IMR-90 (cell line): ENCODE measurements at regions not wholly inside any gene's neighbourhood (a gene's known extent, or its start where the extent isn't known, plus 50 kb on each side); places are given as distances from the start of the nearest gene placed in this dataset.

Experiments used
- ATAC-seq: fragments of 200-7000 bp; cut with Tn5 transposase; 2 replicates; pipeline ENCODE4 v1.9.1; 2020; ENCODE audit warnings: low read depth, mild to moderate bottlenecking, moderate library complexity
- BruUV-seq: library from RNA; stranded (reverse); fragments of 400-500 nt; replicated peaks from 2 replicates; lab custom pipeline; 2021; lab: Mats Ljungman, UMichigan
- CTCF ChIA-PET: fragments of 300-600 bp; formaldehyde crosslinking; extraction: SDS; loops from one replicate; lab custom pipeline; 2021; ENCODE audit warnings: antibody characterized with exemption; lab: Yijun Ruan, JAX
- POLR2A ChIA-PET: fragments of 300-600 bp; sonication (Branson Sonifier 250); formaldehyde crosslinking; loops from one replicate; lab custom pipeline; 2022; ENCODE audit warnings: antibody characterized with exemption; ENCODE audit not compliant: unreplicated experiment; lab: Charles Lee
- DNase-seq: peaks from one replicate; pipeline ENCODE4 v3.0.0; 2013
- H2AFZ ChIP-seq: replicated peaks from 2 replicates; pipeline ENCODE3; 2013; ENCODE audit warnings: low read length, mild to moderate bottlenecking; ENCODE audit not compliant: poor library complexity
- H2AK5ac ChIP-seq: 2 replicates; pipeline ENCODE4 v1.6.1; 2013; ENCODE audit warnings: low read depth, low read length, inconsistent platforms
- H2AK9ac ChIP-seq: replicated peaks from 2 replicates; pipeline ENCODE3; 2013; ENCODE audit warnings: mild to moderate bottlenecking, low read depth, low read length, moderate library complexity; ENCODE audit not compliant: poor library complexity
- H2BK120ac ChIP-seq: 2 replicates; pipeline ENCODE4 v1.6.1; 2013; ENCODE audit warnings: low read depth, low read length, inconsistent platforms
- H2BK15ac ChIP-seq: 3 replicates; pipeline ENCODE4 v1.6.1; 2013; ENCODE audit warnings: low read depth, low read length, inconsistent platforms
- H2BK20ac ChIP-seq: 2 replicates; pipeline ENCODE4 v1.6.1; 2013; ENCODE audit warnings: low read depth, mild to moderate bottlenecking, inconsistent platforms, low read length, moderate library complexity
- H2BK5ac ChIP-seq: 2 replicates; pipeline ENCODE4 v1.6.1; 2013; ENCODE audit warnings: mild to moderate bottlenecking, low read depth, low read length, inconsistent platforms; ENCODE audit not compliant: poor library complexity, severe bottlenecking
- H3K14ac ChIP-seq: replicated peaks from 2 replicates; pipeline ENCODE4 v1.6.1; 2013; ENCODE audit warnings: low read depth, low read length, inconsistent platforms
- H3K18ac ChIP-seq: 2 replicates; pipeline ENCODE4 v1.6.1; 2013; ENCODE audit warnings: low read depth, low read length, control low read depth
- H3K23ac ChIP-seq: 2 replicates; pipeline ENCODE4 v1.6.1; 2013; ENCODE audit warnings: low read depth, low read length, inconsistent platforms
- H3K27ac ChIP-seq: 2 replicates; pipeline ENCODE4 v1.5.1; 2013; ENCODE audit warnings: mild to moderate bottlenecking, control low read depth, low read length; ENCODE audit not compliant: insufficient read depth
- H3K27me3 ChIP-seq: 2 replicates; pipeline ENCODE4 v1.6.1; 2013; ENCODE audit warnings: low read length; ENCODE audit not compliant: control insufficient read depth, insufficient read depth
- H3K36me3 ChIP-seq: 2 replicates; pipeline ENCODE4 v1.6.1; 2013; ENCODE audit warnings: low read length, mixed read lengths; ENCODE audit not compliant: control insufficient read depth, insufficient read depth
- H3K4ac ChIP-seq: 2 replicates; pipeline ENCODE4 v1.6.1; 2013; ENCODE audit warnings: low read depth, low read length, inconsistent platforms
- H3K4me1 ChIP-seq: 2 replicates; pipeline ENCODE4 v1.6.1; 2013; ENCODE audit warnings: low read length, mixed read lengths; ENCODE audit not compliant: control insufficient read depth, insufficient read depth
- H3K4me2 ChIP-seq: 2 replicates; pipeline ENCODE4 v1.6.1; 2013; ENCODE audit warnings: low read depth, mild to moderate bottlenecking, control low read depth, low read length, moderate library complexity
- H3K4me3 ChIP-seq: 2 replicates; pipeline ENCODE4 v1.5.1; 2013; ENCODE audit warnings: low read depth, mild to moderate bottlenecking, control low read depth, low read length, moderate library complexity; ENCODE audit not compliant: insufficient read depth
- H3K56ac ChIP-seq: 2 replicates; pipeline ENCODE4 v1.6.1; 2013; ENCODE audit warnings: low read length, inconsistent platforms; ENCODE audit not compliant: insufficient read depth; ENCODE audit errors: extremely low read depth
- H3K79me1 ChIP-seq, 2 experiments: 2 replicates each; pipeline ENCODE4 v1.6.1; 2013; ENCODE audit warnings: low read length in 2 of 2, inconsistent platforms in 1 of 2, low read depth in 1 of 2
- H3K9ac ChIP-seq: 2 replicates; pipeline ENCODE4 v1.6.1; 2013; ENCODE audit warnings: low read depth, low read length, control low read depth
- H3K9me1 ChIP-seq: 2 replicates; pipeline ENCODE4 v1.6.1; 2013; ENCODE audit warnings: low read length, inconsistent platforms; ENCODE audit not compliant: insufficient read depth
- H3K9me3 ChIP-seq: 2 replicates; pipeline ENCODE4 v1.6.1; 2013; ENCODE audit warnings: low read length; ENCODE audit not compliant: control insufficient read depth, insufficient read depth
- H4K20me1 ChIP-seq: 2 replicates; pipeline ENCODE4 v1.6.1; 2013; ENCODE audit warnings: low read length, inconsistent platforms; ENCODE audit not compliant: insufficient read depth
- H4K5ac ChIP-seq: 2 replicates; pipeline ENCODE4 v1.6.1; 2013; ENCODE audit warnings: mild to moderate bottlenecking, low read depth, low read length, control low read depth
- H4K8ac ChIP-seq, 2 experiments: 2 replicates each; pipeline ENCODE4 v1.6.1; 2013; ENCODE audit warnings: low read depth in 2 of 2, low read length in 2 of 2, control low read depth in 1 of 2, inconsistent platforms in 1 of 2
- H4K91ac ChIP-seq: 2 replicates; pipeline ENCODE4 v1.6.1; 2013; ENCODE audit warnings: low read depth, low read length, inconsistent platforms; ENCODE audit not compliant: insufficient read depth
- BHLHE40 ChIP-seq: fragments of 150-350 bp; IDR thresholded peaks from 2 replicates; pipeline ENCODE4 v1.6.1; 2016; ENCODE audit warnings: mild to moderate bottlenecking, low read depth, low read length
- CHD1 ChIP-seq: IDR thresholded peaks from 2 replicates; pipeline ENCODE4 v1.6.1; 2012; ENCODE audit warnings: low read depth, low read length, improper control_type of control experiment
- CTCF ChIP-seq: conservative IDR thresholded peaks from 2 replicates; pipeline ENCODE4 v1.5.1; 2012; ENCODE audit warnings: mild to moderate bottlenecking, low read depth, low read length, improper control_type of control experiment
- ELK1 ChIP-seq: fragments of 150-350 bp; IDR thresholded peaks from 2 replicates; pipeline ENCODE4 v1.6.1; 2016; ENCODE audit warnings: low read depth, mild to moderate bottlenecking, low read length, moderate library complexity, borderline replicate concordance
- FOS ChIP-seq: fragments of 150-350 bp; IDR thresholded peaks from 2 replicates; pipeline ENCODE4 v1.6.1; 2016; ENCODE audit warnings: low read depth, low read length
- MXI1 ChIP-seq: IDR thresholded peaks from 2 replicates; pipeline ENCODE4 v1.6.1; 2012; ENCODE audit warnings: low read depth, mild to moderate bottlenecking, low read length, moderate library complexity, borderline replicate concordance
- NFE2L2 ChIP-seq: fragments of 150-350 bp; IDR thresholded peaks from 2 replicates; pipeline ENCODE4 v1.6.1; 2016; ENCODE audit warnings: low read depth, mild to moderate bottlenecking, low read length
- POLR2A ChIP-seq: IDR thresholded peaks from 2 replicates; pipeline ENCODE4 v1.6.1; 2012; ENCODE audit warnings: mild to moderate bottlenecking, low read depth, low read length
- RAD21 ChIP-seq: IDR thresholded peaks from 2 replicates; pipeline ENCODE4 v1.6.1; 2012; ENCODE audit warnings: low read length, improper control_type of control experiment
- RCOR1 ChIP-seq: IDR thresholded peaks from 2 replicates; pipeline ENCODE4 v1.6.1; 2012; ENCODE audit warnings: mild to moderate bottlenecking, low read length, improper control_type of control experiment; ENCODE audit not compliant: insufficient replicate concordance
- RFX5 ChIP-seq: IDR thresholded peaks from 2 replicates; pipeline ENCODE4 v1.8.0; 2012; ENCODE audit warnings: low read depth, mild to moderate bottlenecking, low read length, moderate library complexity
- WGBS, 2 experiments: methylation state at CpG; one replicate each; pipeline versions ENCODE4 v1.1.5 to v1.1.7; 2013; ENCODE audit warnings: missing lambda C conversion rate in 2 of 2; ENCODE audit not compliant: insufficient read length in 1 of 2; ENCODE audit errors: extremely low coverage in 2 of 2; 5-methylcytosine and 5-hydroxymethylcytosine counted together
- dilution Hi-C: fragments of 300-500 bp; cut with HindIII; formaldehyde crosslinking; loops from one replicate; pipeline ENCODE4 v1.14.3; 2018; ENCODE audit warnings: low sequenced_read_pairs; ENCODE audit not compliant: unreplicated experiment
- in situ Hi-C: fragments of 300-500 bp; cut with MboI; formaldehyde crosslinking; loops from 3 replicates; pipeline ENCODE4 v1.14.3; 2019; ENCODE audit warnings: low sequenced_read_pairs, inconsistent platforms, mixed read lengths
- intact Hi-C: fragments of 100-400 bp; cut with micrococcal nuclease; formaldehyde crosslinking; loops from 2 replicates; pipeline ENCODE4 v1.10.0; 2022

- Histone ChIP-seq H3K23ac (no peak overlapping the region), H2BK5ac (no peak overlapping the region), H3K36me3 (no peaks in the 10 kb centered on the region), H3K79me1 (no peaks in the 10 kb centered on the region), H4K20me1 (no peaks in the 10 kb centered on the region), H3K9me1 (no peaks in the 10 kb centered on the region), H3K4me1 (peaks cover 2% of the 10 kb centered on the region; the same call in 1 of the 2 replicates), H3K27ac (no peak overlapping the region), H3K18ac (no peak overlapping the region), H3K4me3 (no peak overlapping the region), H2AK5ac (no peak overlapping the region), H2AFZ (no peak overlapping the region), H3K9ac (no peak overlapping the region), H3K14ac (no peak overlapping the region), H3K4ac (no peak overlapping the region), H4K5ac (no peak overlapping the region), H4K91ac (no peak overlapping the region), H2BK120ac (no peak overlapping the region), H2BK15ac (no peak overlapping the region), H3K9me3 (peaks cover 3% of the 10 kb centered on the region; the same call in 1 of the 2 replicates), H2AK9ac (no peak overlapping the region), H3K27me3 (peaks cover 2% of the 10 kb centered on the region; the same call in 1 of the 2 replicates), H3K4me2 (no peak overlapping the region), H3K56ac (no peak overlapping the region), H2BK20ac (no peak overlapping the region), H4K8ac (no peak overlapping the region)
- dilution Hi-C loops: no loop called here
- no peak for ATAC-seq
- intact Hi-C loops: no loop called here
- WGBS, 2 experiments: 40% methylated on average over 1 of the region's 2 CpGs; no CpG with 5 or more reads in 1 of the 2 experiments
- POLR2A ChIA-PET: no interaction called here
- CTCF ChIA-PET: no interaction called here
- no peak for DNase-seq
- in situ Hi-C loops: no loop called here
- BruUV-seq: no TSS peak
- TF ChIP-seq CHD1 (no peak), CTCF (no peak), ELK1 (no peak), RAD21 (no peak), BHLHE40 (no peak), POLR2A (no peak), RFX5 (no peak), RCOR1 (no peak), FOS (no peak), NFE2L2 (no peak), MXI1 (no peak)
These were observed 292.5 kb downstream of the HLX start for GRCh38 chr1:221171768-221172167.
